HG03095 (cell line): ENCODE measurements at regions not wholly inside any gene's neighbourhood (a gene's known extent, or its start where the extent isn't known, plus 50 kb on each side); places are given as distances from the start of the nearest gene placed in this dataset.

Source experiments
- ATAC-seq: cut with Tn5 transposase; IDR thresholded peaks from one replicate; pipeline ENCODE4 v1.9.1; 2021; ENCODE audit warnings: moderate library complexity; ENCODE audit not compliant: unreplicated experiment

GRCh38 chr1:98487620-98488019 lies 173.9 kb upstream of the SNX7 start:
- ATAC-seq, result no peak

GRCh38 chr1:98482611-98483010 lies 178.9 kb upstream of the SNX7 start:
- ATAC-seq, result no peak

GRCh38 chr1:98480271-98480670 lies 181.2 kb upstream of the SNX7 start:
- ATAC-seq, result no peak

- no peak for ATAC-seq
Measured at GRCh38 chr1:98478121-98478520, 183.4 kb upstream of the SNX7 start.

DNA sequence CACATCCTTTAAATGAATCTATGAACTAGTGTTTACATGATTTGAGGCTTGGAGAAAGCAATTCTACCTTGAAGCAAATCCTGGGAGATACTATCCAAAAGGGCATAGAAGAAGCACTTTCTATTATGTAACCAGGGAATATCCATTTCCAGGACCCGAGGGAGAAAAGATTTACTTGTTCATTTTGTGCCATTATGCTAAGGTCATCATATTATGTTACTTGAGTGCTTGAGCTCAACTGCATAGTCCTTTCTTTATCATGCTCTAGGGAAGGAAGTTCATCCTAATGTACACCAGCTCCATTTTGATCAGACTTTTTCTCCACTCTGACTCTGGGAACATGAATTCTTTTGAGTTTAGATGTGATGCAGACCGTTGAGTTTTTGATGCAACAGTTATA lies 188.6 kb upstream of the SNX7 start:
- ATAC-seq, result no peak

DNA sequence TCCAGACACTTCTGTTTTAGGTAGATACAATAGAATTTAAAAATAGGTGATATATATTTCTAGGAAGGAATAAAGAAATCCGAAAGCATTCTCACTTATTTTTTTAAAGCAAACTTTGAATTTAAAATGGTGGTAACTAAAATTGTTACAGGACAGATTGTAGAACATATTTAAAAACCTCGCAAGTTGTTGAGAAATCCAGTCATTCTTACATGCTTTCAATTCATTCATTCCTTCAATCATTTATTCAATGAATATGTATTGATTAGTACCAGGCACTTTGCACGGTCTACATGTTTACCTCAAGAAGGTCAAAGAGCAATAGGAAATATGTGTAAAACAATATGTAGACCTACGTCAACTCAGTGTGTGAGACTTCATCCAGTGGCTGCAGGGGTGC lies 189.9 kb upstream of the SNX7 start:
- ATAC-seq, result no peak

DNA sequence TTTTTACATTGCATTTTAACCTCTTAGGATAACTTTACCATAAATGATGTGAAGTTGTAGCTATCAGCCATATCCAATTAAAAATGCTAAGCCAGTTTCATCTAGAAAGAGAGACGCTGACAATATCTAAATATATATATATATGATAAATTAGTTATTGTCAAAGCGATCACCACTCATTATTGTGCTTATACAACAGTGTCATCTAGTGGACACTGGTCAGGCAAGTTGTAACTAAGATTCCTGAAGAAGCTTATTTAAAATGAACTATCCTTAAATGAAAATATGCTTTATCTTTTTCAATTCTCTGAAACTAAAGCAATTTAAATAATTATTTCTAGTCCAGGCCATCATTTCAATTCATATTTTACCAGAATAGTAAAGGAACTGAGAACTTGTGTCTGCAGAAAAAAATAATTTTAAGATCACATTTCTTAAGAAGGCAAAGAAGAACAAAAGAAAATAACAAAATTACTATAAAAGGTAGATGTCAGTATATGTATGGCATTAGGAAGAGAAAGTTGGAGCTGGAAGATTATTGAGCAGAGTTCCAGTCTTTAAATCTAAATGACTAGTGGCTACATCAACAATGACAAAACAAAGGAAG lies 193.3 kb upstream of the SNX7 start:
- ATAC-seq, result no peak

GRCh38 chr1:98467586-98467985 lies 193.9 kb upstream of the SNX7 start:
- no peak for ATAC-seq

DNA sequence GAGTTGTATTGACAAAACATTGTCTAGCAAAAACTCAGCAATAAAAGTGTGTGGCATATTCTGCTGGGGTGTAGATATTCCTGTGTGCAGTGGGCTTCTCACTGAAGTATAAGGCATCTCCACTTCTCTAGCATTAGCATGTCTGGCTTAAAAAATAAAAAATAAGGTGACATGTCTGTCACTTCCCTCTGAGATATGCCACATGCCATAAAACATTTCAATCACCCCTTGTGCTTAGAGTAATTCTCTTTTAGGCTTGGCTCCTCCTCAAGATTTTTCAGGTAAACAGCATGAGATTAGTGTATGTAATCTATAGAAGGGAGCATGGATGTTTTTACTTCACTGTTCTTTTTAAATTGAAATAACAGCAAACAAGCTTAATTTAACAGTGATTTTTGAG lies 194.4 kb upstream of the SNX7 start:
- ATAC-seq, result no peak

GRCh38 chr1:98461873-98462385 lies 199.6 kb upstream of the SNX7 start:
- ATAC-seq, result no peak

DNA sequence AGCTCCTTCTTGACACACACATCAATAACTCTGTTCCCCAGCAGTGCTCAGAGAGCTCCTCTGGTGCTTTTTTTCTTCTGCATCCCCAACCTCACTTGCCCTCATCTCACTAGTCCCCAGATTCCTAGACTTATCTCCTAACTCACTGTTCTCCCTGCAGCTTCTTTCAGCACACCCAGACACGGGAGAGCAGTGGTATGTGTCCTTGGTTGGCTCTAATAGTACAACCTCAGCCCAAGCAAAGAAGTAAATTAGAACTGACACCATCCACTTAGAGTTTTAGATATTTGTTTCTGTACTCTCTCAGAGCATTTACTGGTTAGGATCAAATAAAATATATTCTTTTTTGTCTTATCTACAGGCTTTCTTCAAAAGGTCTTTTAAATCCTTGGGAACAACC lies 201.4 kb upstream of the SNX7 start:
- no peak for ATAC-seq

DNA sequence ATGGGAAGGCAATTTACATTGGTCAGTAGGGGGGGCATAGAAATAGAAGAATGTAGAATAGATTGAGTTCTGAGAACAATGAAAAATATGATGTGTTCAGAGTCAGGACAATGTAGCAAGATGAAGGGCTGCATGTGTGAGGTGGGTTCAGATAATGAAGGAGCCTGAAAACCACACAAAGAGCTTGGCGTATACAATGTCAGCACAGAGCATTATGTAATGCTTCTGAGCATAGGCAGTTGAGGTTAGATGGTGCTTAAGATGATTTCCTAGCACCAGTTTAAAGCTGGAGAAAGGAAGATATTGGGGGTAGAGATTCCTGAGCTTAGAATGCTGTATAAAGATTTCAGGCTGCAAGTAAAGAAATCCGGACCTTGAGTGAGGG lies 202.0 kb upstream of the SNX7 start:
- no peak for ATAC-seq

- ATAC-seq, result no peak
Measured at GRCh38 chr1:98458511-98459485, 202.7 kb upstream of the SNX7 start.

DNA sequence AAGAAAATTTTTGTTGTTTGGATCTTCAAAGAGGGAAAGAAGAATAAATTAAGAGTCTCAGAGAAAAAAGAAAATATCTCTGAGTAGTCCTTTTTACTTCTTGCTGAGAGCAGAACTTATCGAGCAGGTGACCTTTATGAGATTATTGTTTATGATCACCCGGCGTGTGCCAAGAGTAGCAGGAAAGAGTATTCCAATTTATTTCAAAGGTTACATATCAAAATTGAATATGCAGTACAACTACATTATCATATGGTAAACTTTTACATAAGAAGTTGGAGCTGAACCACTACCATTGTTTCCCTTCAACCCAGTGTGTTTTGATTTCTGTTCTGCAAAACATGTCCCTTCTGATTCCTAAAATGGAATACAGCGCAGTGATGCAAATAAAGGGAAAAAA lies 204.3 kb upstream of the SNX7 start:
- ATAC-seq, result no peak

GRCh38 chr1:98454666-98455065 lies 206.9 kb upstream of the SNX7 start:
- no peak for ATAC-seq

DNA sequence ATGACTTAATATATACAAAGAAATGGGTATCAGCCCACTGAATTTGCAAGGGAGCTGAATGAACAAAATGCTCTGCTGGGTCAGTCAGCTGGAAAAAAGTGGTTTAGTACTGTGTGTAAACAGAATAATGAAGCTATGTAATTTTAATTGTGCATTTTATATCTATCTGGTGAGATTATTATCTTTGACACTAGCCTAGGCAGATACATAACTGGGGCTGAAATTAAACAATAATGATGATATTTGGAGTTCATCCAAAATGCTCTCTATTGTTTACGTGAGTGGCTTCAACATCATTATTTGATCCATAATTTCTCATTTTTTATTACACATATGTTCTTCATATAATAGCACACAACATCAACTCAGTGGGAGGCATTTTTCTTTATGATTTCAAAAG lies 208.5 kb upstream of the SNX7 start:
- no peak for ATAC-seq

- no peak for ATAC-seq
Measured at GRCh38 chr1:98452162-98452561, 209.4 kb upstream of the SNX7 start.

DNA sequence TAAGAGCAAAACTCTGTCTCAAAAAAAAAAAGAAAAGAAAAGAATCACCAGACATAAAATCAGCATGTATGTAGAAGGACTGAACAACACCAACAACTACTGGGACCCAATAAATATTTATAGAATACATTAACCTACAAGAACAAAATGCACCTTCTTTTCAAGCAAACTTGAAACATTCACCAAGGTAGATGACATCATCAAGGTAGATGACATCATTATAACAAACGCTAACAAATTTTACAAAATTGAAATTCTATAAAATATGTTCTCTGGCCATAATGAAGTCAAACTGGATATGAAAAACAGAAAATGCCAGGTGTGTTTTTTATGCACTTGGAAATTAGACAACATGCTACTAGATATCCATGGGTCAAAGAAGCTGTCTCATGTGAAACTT lies 220.2 kb upstream of the SNX7 start:
- no peak for ATAC-seq

DNA sequence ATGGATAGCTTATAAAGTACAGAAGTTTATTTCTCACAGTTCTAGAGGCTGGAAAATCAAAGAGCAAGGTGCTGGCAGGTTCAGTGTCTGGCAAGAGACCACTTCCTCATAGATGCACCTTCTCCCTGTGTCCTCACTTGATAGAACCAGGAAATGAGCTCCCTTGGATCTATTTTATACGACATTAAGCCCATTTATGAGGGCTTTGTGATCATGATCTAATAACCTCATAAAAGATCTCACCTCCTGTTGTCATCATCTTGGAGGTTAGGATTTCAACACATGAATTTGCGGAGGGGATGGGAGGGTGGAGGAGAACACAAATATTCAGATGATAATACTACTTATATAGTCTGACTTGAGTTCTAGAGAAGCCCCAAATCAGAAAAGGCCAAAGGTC lies 222.1 kb upstream of the SNX7 start:
- ATAC-seq, result no peak

GRCh38 chr1:98437540-98437939 lies 224.0 kb upstream of the SNX7 start:
- no peak for ATAC-seq

- ATAC-seq, result no peak
Measured at GRCh38 chr1:98437011-98437410, 224.5 kb upstream of the SNX7 start.

GRCh38 chr1:98429965-98430443 lies 231.5 kb upstream of the SNX7 start:
- no peak for ATAC-seq
